OCI-LY1 (cell line): ENCODE measurements at regions not wholly inside any gene's neighbourhood (a gene's known extent, or its start where the extent isn't known, plus 50 kb on each side); places are given as distances from the start of the nearest gene placed in this dataset.

Experiments
- H2AFZ ChIP-seq: fragments of 200-600 bp; sonication (generic), shearing (Covaris generic); 2 replicates; pipeline ENCODE4 v1.6.0; 2014; ENCODE audit warnings: antibody characterized with exemption, mild to moderate bottlenecking, low read length
- H3F3A ChIP-seq: fragments of 200-600 bp; sonication (generic), shearing (Covaris generic); 2 replicates; pipeline ENCODE4 v1.6.0; 2014; ENCODE audit warnings: mild to moderate bottlenecking, antibody characterized with exemption, low read length, moderate library complexity; ENCODE audit not compliant: insufficient read depth
- H3K27ac ChIP-seq: fragments of 200-600 bp; sonication (generic); 2 replicates; pipeline ENCODE4 v1.5.1; 2014; ENCODE audit warnings: low read length, mixed run types, mild to moderate bottlenecking, low read depth; ENCODE audit not compliant: poor library complexity, severe bottlenecking
- H3K27me3 ChIP-seq: fragments of 200-600 bp; sonication (generic); 2 replicates; pipeline ENCODE4 v1.6.0; 2014; ENCODE audit warnings: antibody characterized with exemption, mild to moderate bottlenecking, low read length, moderate library complexity; ENCODE audit not compliant: insufficient read depth
- H3K36me3 ChIP-seq: fragments of 200-600 bp; sonication (generic); 2 replicates; pipeline ENCODE4 v1.6.1; 2014; ENCODE audit warnings: mild to moderate bottlenecking, antibody characterized with exemption, low read length, moderate library complexity, mixed read lengths; ENCODE audit not compliant: insufficient read depth
- H3K4me1 ChIP-seq: fragments of 200-600 bp; sonication (generic); 2 replicates; pipeline ENCODE4 v1.5.1; 2014; ENCODE audit warnings: mild to moderate bottlenecking, low read length, moderate library complexity; ENCODE audit not compliant: insufficient read depth, severe bottlenecking
- H3K4me2 ChIP-seq: fragments of 200-600 bp; sonication (generic), shearing (Covaris generic); 2 replicates; pipeline ENCODE4 v1.6.1; 2014; ENCODE audit warnings: low read length
- H3K4me3 ChIP-seq: fragments of 200-600 bp; sonication (generic); 2 replicates; pipeline ENCODE4 v1.5.1; 2014; ENCODE audit warnings: low read length, low read depth, mild to moderate bottlenecking, mixed read lengths; ENCODE audit not compliant: poor library complexity, severe bottlenecking
- H3K79me2 ChIP-seq: fragments of 200-600 bp; shearing (Covaris generic); 2 replicates; pipeline ENCODE4 v1.6.1; 2016; ENCODE audit warnings: mixed run types, low read length, mixed read lengths; ENCODE audit not compliant: insufficient read depth
- H3K9ac ChIP-seq: fragments of 200-600 bp; sonication (generic), shearing (Covaris generic); 2 replicates; pipeline ENCODE4 v1.6.1; 2014; ENCODE audit warnings: mild to moderate bottlenecking, low read length, mixed read lengths
- H3K9me2 ChIP-seq: fragments of 200-600 bp; sonication (generic), shearing (Covaris generic); 2 replicates; pipeline ENCODE4 v1.6.1; 2014; ENCODE audit warnings: low read depth, mild to moderate bottlenecking, low read length, mixed read lengths
- H3K9me3 ChIP-seq: fragments of 200-600 bp; shearing (Covaris generic); 2 replicates; pipeline ENCODE4 v1.6.1; 2014; ENCODE audit warnings: low read length, mixed read lengths
- H4K20me1 ChIP-seq: fragments of 200-600 bp; sonication (generic), shearing (Covaris generic); 2 replicates; pipeline ENCODE4 v1.6.0; 2016; ENCODE audit warnings: mild to moderate bottlenecking, low read length; ENCODE audit not compliant: insufficient read depth
- EZH2 ChIP-seq: fragments of 200-600 bp; sonication (generic), shearing (Covaris generic); IDR thresholded peaks from 2 replicates; pipeline ENCODE4 v1.8.0; 2017; ENCODE audit warnings: borderline replicate concordance, mixed run types, mild to moderate bottlenecking, antibody characterized with exemption, low read length, moderate library complexity, mixed read lengths
- TF ChIP-seq, protein P1 (sequence below): fragments of 200-600 bp; sonication (generic), shearing (Covaris generic); IDR thresholded peaks from 2 replicates; pipeline ENCODE4 v1.5.1; 2017; ENCODE audit warnings: mild to moderate bottlenecking, antibody characterized with exemption, low read length, moderate library complexity, mixed read lengths

- TF ChIP-seq, protein P1, sequence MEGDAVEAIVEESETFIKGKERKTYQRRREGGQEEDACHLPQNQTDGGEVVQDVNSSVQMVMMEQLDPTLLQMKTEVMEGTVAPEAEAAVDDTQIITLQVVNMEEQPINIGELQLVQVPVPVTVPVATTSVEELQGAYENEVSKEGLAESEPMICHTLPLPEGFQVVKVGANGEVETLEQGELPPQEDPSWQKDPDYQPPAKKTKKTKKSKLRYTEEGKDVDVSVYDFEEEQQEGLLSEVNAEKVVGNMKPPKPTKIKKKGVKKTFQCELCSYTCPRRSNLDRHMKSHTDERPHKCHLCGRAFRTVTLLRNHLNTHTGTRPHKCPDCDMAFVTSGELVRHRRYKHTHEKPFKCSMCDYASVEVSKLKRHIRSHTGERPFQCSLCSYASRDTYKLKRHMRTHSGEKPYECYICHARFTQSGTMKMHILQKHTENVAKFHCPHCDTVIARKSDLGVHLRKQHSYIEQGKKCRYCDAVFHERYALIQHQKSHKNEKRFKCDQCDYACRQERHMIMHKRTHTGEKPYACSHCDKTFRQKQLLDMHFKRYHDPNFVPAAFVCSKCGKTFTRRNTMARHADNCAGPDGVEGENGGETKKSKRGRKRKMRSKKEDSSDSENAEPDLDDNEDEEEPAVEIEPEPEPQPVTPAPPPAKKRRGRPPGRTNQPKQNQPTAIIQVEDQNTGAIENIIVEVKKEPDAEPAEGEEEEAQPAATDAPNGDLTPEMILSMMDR, result no peak
- no peak for TF ChIP-seq EZH2
- Histone ChIP-seq H3K9me3 (no peaks in the 10 kb centered on the region), H3K9ac (no peak overlapping the region), H3F3A (no peaks in the 10 kb centered on the region), H4K20me1 (no peaks in the 10 kb centered on the region), H3K36me3 (no peaks in the 10 kb centered on the region), H3K4me1 (no peaks in the 10 kb centered on the region), H3K4me2 (no peak overlapping the region), H3K27me3 (no peaks in the 10 kb centered on the region), H3K79me2 (no peaks in the 10 kb centered on the region), H2AFZ (no peak overlapping the region), H3K4me3 (no peak overlapping the region), H3K27ac (no peak overlapping the region), H3K9me2 (no peaks in the 10 kb centered on the region)
Observed at GRCh38 chr3:81909796-81910195, 148.4 kb upstream of the GBE1 start.

GRCh38 chr3:81908561-81908960, 147.1 kb upstream of the GBE1 start:
- Histone ChIP-seq H3F3A (no peaks in the 10 kb centered on the region), H4K20me1 (no peaks in the 10 kb centered on the region), H3K4me1 (no peaks in the 10 kb centered on the region), H3K4me2 (no peak overlapping the region), H2AFZ (no peak overlapping the region), H3K36me3 (no peaks in the 10 kb centered on the region), H3K27me3 (no peaks in the 10 kb centered on the region), H3K9me3 (no peaks in the 10 kb centered on the region), H3K9me2 (no peaks in the 10 kb centered on the region), H3K27ac (no peak overlapping the region), H3K9ac (no peak overlapping the region), H3K79me2 (no peaks in the 10 kb centered on the region), H3K4me3 (no peak overlapping the region)
- no peak for TF ChIP-seq EZH2

- Histone ChIP-seq H3K79me2 (no peaks in the 10 kb centered on the region), H3K27ac (no peak overlapping the region), H4K20me1 (no peaks in the 10 kb centered on the region), H3K9me2 (no peaks in the 10 kb centered on the region), H3K9ac (no peak overlapping the region), H2AFZ (no peak overlapping the region), H3K4me1 (no peaks in the 10 kb centered on the region), H3K9me3 (no peaks in the 10 kb centered on the region), H3K4me3 (no peak overlapping the region), H3K36me3 (no peaks in the 10 kb centered on the region), H3F3A (no peaks in the 10 kb centered on the region), H3K27me3 (no peaks in the 10 kb centered on the region), H3K4me2 (no peak overlapping the region)
- no peak for TF ChIP-seq EZH2
- TF ChIP-seq, protein P1, result no peak
Observed at GRCh38 chr3:81898336-81898735, 136.9 kb upstream of the GBE1 start.

DNA sequence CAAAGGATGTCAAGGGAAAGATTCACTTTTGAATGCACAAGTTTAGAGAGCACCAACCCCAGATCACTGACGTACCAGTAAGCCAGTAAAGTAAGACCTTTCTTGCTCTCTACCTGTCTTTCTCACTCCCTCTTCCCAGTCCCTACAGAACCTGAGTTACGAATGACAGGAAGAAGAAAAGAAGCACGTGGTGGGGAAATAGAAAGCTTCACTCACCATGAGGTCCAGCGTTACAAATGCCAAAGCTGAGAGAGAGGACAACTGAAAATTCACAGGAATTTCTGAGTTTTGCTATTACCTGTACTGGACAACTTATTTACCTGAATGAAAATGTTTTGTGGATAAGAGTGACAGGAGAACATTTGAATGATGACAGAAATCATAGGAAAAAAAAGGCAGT, 133.2 kb upstream of the GBE1 start:
- H3K4me2 ChIP-seq, result no peak overlapping the region
- no peak for TF ChIP-seq EZH2
- TF ChIP-seq, protein P1, result no peak
- no peak overlapping the region for H2AFZ ChIP-seq
- H3K9me3 ChIP-seq, result no peaks in the 10 kb centered on the region
- no peaks in the 10 kb centered on the region for H3K27me3 ChIP-seq
- H3K36me3 ChIP-seq, result no peaks in the 10 kb centered on the region
- no peak overlapping the region for H3K4me3 ChIP-seq
- H3F3A ChIP-seq, result no peaks in the 10 kb centered on the region
- H3K4me1 ChIP-seq, result no peaks in the 10 kb centered on the region
- no peak overlapping the region for H3K27ac ChIP-seq
- H3K9ac ChIP-seq, result no peak overlapping the region
- no peaks in the 10 kb centered on the region for H4K20me1 ChIP-seq
- H3K9me2 ChIP-seq, result no peaks in the 10 kb centered on the region
- H3K79me2 ChIP-seq, result no peaks in the 10 kb centered on the region
